Fibroblast of skin of right biceps (primary cell): ENCODE measurements at regions not wholly inside any gene's neighbourhood (a gene's known extent, or its start where the extent isn't known, plus 50 kb on each side); places are given as distances from the start of the nearest gene placed in this dataset.

ENCODE experiments used
- DNase-seq: peaks from one replicate; pipeline ENCODE4 v3.0.0-alpha.2; 2013

DNA sequence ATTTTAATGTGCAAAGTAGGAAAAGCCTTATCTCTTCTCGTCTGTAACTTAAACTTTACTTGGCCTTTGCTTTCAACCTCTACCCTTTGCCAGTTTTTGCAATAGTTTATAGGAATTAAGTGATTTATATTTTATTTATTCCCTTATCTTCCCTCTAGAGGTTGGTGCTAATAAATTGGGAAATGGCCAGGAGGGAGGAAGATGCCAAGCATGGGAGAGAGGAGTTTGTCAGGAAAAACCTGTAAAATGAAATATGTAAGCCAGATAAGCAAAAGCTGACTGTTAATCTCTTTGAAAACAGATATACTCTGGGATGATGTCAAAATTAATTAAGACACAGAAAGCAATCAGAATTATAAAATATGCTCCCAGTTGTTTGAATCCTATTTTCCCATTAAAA is 484.5 kb downstream of the NR2F1-AS1 start:
- no peak for DNase-seq

GRCh38 chr5:93092349-93093105 is 488.5 kb downstream of the NR2F1-AS1 start:
- peak; percentile 18 for DNase-seq

- DNase-seq: no peak
These were observed 490.3 kb downstream of the NR2F1-AS1 start for GRCh38 chr5:93090698-93091097.

GRCh38 chr5:93088592-93089389 is 492.2 kb downstream of the NR2F1-AS1 start:
- DNase-seq: peak; percentile 6

DNA sequence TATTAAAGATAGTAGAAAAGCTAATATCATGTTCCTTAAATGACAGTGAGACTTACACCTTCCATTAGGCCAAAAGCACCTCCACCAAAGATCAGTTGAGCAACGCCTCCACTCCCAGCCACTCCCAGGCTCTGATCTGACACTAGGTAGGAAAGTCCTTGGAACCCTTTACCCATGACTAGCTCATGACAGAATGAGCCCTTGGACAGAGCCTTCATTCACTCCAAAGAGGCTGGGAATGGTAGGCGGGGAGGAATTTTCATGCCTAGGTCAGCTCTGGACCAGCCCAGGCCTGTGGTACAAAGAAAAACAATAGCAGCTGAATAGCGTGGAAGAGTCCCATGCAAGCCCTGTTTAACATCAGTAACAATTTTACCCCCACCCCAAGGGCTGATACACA is 493.7 kb downstream of the NR2F1-AS1 start:
- no peak for DNase-seq

- DNase-seq: no peak
These were observed 498.0 kb downstream of the NR2F1-AS1 start for GRCh38 chr5:93082981-93083380.

DNA sequence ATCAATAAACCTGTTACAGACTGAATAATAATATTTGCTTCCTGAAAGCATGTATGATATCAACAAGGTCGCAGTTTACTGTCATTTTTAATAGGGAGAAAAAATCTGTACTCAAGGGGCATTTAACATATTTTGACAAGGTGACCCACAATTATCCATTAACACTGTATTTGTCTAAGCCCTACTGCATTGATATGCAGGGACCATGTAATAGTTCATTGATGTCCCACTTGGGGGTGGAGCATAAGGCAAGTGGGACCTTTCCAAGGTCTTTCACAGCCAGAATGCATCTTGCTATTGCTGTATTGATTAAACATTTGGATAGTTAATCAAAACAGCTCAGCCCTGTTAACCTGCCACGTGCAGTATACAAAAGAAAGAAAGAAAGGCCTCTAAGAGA is 502.0 kb downstream of the NR2F1-AS1 start:
- DNase-seq: no peak

GRCh38 chr5:93078082-93079038 is 502.7 kb downstream of the NR2F1-AS1 start:
- DNase-seq: peak; percentile 98

GRCh38 chr5:93076566-93076965 is 504.5 kb downstream of the NR2F1-AS1 start:
- DNase-seq: no peak

GRCh38 chr5:93076096-93076495 is 504.9 kb downstream of the NR2F1-AS1 start:
- DNase-seq: peak; percentile 61

DNA sequence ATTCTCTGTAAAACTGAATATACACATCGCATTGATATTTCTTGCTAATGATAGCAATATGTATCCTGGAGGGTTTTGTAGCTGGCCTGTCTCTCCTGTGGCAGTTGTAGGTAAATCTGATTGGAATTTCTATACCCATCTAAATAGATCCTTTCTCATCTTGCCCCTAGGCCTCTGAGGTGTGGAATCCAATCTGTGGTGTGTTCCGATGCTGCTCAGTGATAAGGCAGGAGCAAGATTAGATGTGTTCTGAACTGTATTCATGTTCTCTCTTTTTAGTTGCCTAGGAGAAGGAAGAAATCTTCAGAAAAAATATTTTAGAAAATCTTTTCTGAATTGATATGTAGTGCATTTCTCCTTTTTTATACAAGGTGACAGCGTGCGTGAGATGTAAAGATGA is 507.5 kb downstream of the NR2F1-AS1 start:
- no peak for DNase-seq

- peak; percentile 64 for DNase-seq
These were observed 508.1 kb downstream of the NR2F1-AS1 start for GRCh38 chr5:93072831-93073459.

DNA sequence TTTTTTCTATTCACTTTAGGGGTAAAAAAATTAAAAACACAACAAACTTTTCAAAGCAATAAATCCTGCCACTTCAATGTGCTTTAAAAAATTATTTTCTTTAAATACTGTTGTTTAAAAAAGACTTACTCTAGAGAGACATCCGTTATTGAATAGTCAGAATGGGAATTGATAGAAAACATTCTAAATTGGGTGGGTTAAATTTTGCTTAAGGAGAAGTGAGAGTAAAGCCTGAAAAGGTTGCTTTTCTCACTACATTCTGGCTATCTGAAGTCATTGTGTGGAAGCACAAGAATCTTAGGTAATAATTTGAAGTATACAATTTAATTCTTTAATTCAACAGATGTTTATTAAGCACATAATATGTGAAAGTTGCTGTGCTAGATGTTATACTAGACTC is 509.3 kb downstream of the NR2F1-AS1 start:
- no peak for DNase-seq

DNA sequence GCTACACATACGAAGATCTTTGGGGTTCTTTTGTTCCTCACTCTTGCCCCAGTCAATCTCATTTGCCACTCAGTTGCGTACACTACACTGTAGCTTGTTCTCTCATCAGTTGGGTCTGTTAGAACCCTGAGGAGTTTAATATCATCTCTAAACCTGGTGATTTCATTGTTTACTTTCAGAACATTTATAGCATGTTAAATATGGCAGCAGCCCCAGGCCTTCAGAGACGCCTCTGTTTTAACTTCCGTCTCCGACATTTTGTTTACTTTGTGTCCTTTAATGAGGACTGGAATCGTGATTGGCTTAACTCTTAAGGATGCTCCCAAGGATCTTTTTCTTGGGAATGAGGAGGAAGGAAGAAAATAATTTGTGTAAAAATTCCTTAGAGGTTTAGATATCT is 510.1 kb downstream of the NR2F1-AS1 start:
- DNase-seq: no peak

GRCh38 chr5:93069276-93069675 is 511.7 kb downstream of the NR2F1-AS1 start:
- no peak for DNase-seq

DNA sequence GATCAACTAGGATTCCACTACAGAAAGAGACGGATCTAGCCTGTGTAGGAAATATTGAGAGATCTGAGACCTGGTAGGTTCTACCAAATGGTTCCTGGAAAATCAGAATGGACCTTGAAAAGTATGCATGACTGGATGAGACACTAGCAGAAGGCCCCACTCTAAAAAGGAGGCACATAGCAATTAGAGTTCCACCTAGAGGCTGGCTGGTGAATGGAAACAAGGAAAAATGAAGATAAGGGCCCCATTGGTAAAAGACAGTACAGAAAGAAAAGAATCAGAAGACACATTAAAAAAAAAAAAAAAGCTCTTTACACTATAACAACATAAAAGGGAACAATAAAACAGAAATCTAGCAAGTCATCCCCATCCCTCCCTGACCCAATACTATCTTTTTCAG is 518.5 kb downstream of the NR2F1-AS1 start:
- DNase-seq: no peak

DNA sequence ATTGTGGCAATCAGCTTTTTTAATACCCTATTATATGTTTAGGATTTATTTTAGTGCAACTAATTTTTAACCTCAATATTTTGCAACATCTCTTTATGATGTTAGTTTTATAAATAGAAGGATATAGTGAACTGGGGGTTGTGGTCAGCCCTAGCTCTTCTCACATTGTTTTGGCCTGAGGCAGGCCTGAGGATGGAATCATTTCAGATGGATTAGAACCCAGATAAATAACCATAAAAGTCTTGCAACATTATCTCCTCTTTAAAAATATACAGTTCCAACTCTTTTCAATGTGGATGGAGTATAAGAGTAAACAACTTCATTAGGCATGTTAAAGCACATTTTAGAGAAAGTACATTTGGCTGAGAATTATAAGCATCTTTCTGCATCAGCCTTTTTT is 522.7 kb downstream of the NR2F1-AS1 start:
- peak; percentile 63 for DNase-seq

- no peak for DNase-seq
These were observed 523.7 kb downstream of the NR2F1-AS1 start for GRCh38 chr5:93057311-93057710.

DNA sequence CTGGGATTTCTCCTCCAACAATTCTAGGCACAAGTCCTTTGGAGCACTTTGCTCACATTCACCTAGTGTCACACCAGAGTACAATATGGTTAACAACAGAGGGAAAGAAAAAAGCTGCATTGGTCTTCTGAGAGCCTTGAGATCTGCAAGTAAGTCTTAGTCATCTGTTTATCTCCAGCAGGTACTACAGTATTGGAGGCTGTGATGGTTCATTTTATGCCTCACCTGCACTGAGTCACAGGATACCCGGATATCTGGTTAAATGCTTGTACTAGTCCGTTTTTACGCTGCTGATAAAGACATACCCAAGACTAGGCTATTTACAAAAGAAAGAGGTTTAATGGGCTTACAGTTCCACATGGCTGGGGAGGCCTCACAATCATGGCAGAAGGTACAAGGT is 525.0 kb downstream of the NR2F1-AS1 start:
- no peak for DNase-seq

GRCh38 chr5:93055561-93055960 is 525.5 kb downstream of the NR2F1-AS1 start:
- DNase-seq: no peak

DNA sequence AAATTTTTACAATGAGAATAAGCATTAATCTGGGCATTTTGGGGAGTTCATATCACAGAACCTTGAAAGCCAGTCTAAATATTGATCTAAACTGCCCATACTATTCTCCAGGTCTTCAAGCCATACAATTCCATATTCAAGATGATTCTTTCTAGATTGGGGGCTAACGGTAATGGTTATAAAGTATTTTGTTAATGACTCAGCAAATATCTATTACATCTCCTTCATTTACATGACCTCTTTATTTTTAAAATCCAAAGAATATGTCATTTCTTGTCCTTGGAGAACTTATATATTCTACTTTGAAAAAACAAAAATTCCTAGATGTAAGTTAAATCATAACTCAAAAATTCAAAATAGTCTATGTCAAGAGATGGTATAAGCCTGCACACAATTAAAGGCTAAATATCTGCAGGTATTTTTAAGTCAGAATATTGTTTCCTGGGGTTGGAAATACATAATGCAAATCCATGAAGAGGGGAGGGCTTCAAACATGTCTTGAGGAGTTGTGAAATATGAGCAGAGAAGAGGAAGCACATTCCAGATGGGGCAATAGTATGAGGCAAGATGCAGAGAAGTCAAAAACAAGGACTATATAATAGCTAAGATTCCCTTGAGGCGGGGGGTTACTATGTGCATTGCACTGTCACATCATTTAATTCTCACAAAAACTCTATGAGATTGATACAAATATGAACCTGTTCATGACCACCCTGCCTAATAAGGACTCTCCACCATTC is 526.4 kb downstream of the NR2F1-AS1 start:
- no peak for DNase-seq

- no peak for DNase-seq
These were observed 527.2 kb downstream of the NR2F1-AS1 start for GRCh38 chr5:93053825-93054224.
